ENCODE measurements at regions not wholly inside any gene's neighbourhood (a gene's known extent, or its start where the extent isn't known, plus 50 kb on each side); places are given as distances from the start of the nearest gene placed in this dataset.
"Not testable (repeated sequence)": the region's sequence is repeated elsewhere in the genome, so short reads cannot be mapped to it uniquely, and the experiment has no call there.

DNA sequence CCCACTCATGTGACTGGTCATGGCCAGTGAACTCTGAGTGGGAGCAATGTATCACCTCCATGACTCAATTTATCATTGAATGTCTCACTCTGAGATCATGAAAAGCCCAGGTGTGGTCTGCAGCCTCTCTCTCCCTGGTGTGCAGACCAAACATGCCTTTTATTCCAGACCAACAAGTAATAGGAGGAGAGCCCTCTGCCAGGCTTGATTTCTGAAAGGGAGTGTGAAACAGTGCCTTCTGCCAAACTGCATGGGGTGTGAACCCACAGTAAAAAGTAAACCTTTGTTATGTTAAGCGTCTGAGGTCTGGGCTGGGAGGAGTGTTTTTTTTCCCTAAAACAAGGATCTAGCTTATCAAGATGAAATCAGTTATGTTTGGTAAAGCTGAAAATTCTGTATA is 601.2 kb downstream of the ADCYAP1 start:
- WGBS, 2 donors: 39 to 72% methylated on average over 1 of the region's 1 CpG
- DNase-seq: no peak
- Histone ChIP-seq H3K4me3 (no peak overlapping the region), H3K27me3 (no peaks in the 10 kb centered on the region), H3K27ac (no peak overlapping the region), H3K36me3 (no peaks in the 10 kb centered on the region), H3K4me1 (no peaks in the 10 kb centered on the region), H3K9me3 (no peaks in the 10 kb centered on the region)
- intact Hi-C loops (cut with DNase I): no loop called here
- TF ChIP-seq EP300 (IDR thresholded peaks at IDR 0.05) (no peak), POLR2AphosphoS5 (IDR thresholded peaks at IDR 0.05) (no peak)
- TF ChIP-seq, protein P1, sequence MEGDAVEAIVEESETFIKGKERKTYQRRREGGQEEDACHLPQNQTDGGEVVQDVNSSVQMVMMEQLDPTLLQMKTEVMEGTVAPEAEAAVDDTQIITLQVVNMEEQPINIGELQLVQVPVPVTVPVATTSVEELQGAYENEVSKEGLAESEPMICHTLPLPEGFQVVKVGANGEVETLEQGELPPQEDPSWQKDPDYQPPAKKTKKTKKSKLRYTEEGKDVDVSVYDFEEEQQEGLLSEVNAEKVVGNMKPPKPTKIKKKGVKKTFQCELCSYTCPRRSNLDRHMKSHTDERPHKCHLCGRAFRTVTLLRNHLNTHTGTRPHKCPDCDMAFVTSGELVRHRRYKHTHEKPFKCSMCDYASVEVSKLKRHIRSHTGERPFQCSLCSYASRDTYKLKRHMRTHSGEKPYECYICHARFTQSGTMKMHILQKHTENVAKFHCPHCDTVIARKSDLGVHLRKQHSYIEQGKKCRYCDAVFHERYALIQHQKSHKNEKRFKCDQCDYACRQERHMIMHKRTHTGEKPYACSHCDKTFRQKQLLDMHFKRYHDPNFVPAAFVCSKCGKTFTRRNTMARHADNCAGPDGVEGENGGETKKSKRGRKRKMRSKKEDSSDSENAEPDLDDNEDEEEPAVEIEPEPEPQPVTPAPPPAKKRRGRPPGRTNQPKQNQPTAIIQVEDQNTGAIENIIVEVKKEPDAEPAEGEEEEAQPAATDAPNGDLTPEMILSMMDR (IDR thresholded peaks at IDR 0.05): no peak

GRCh38 chr18:1510542-1511179 is 606.0 kb downstream of the ADCYAP1 start:
- Histone ChIP-seq H3K4me1 (no peaks in the 10 kb centered on the region), H3K9me3 (no peaks in the 10 kb centered on the region), H3K27ac (no peak overlapping the region), H3K27me3 (no peaks in the 10 kb centered on the region), H3K36me3 (no peaks in the 10 kb centered on the region), H3K4me3 (no peak overlapping the region)
- TF ChIP-seq, protein P1 (IDR thresholded peaks at IDR 0.05): no peak
- TF ChIP-seq POLR2AphosphoS5 (IDR thresholded peaks at IDR 0.05): no peak
- no peak for TF ChIP-seq POLR2A (IDR thresholded peaks at IDR 0.05)
- TF ChIP-seq EP300 (IDR thresholded peaks at IDR 0.05): no peak
- no peak for DNase-seq
- intact Hi-C loops (cut with DNase I): no loop called here
- WGBS, 2 donors: 87 to 89% methylated on average over 4 of the region's 4 CpGs

GRCh38 chr18:1511619-1512311 is 607.1 kb downstream of the ADCYAP1 start:
- no peaks in the 10 kb centered on the region for H3K36me3 ChIP-seq
- H3K4me3 ChIP-seq: no peak overlapping the region
- no peak for TF ChIP-seq POLR2AphosphoS5 (IDR thresholded peaks at IDR 0.05)
- no peak for TF ChIP-seq EP300 (IDR thresholded peaks at IDR 0.05)
- TF ChIP-seq POLR2A (IDR thresholded peaks at IDR 0.05): no peak
- TF ChIP-seq, protein P1 (IDR thresholded peaks at IDR 0.05): no peak
- no peak for DNase-seq
- H3K27me3 ChIP-seq: no peaks in the 10 kb centered on the region
- 71 to 73% methylated on average over 7 of the region's 7 CpGs for WGBS, 2 donors
- no peaks in the 10 kb centered on the region for H3K4me1 ChIP-seq
- no peaks in the 10 kb centered on the region for H3K9me3 ChIP-seq
- intact Hi-C loops (cut with DNase I): no loop called here
- no peak overlapping the region for H3K27ac ChIP-seq

DNA sequence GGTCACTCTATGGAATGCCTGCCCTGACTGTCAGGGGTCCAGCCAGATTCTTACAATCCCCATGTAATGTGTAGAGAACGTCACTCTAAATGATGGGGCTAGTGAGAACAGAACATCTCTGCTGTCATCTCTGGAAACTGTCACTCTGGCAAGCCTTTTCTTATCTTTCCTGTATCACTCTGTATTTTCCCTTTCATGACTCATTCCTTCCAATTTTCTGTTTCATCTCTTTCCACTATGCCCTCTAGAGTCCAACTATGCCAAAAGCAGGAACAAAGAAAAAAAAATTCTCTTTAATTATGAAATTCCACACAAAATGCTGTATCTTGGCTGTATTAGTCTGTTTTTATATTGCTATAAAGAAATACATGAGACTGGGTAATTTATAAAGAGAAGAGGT is 608.8 kb downstream of the ADCYAP1 start:
- Histone ChIP-seq H3K9me3 (no peaks in the 10 kb centered on the region), H3K4me3 (no peak overlapping the region), H3K27me3 (no peaks in the 10 kb centered on the region), H3K27ac (no peak overlapping the region), H3K4me1 (no peaks in the 10 kb centered on the region), H3K36me3 (no peaks in the 10 kb centered on the region)
- TF ChIP-seq POLR2AphosphoS5 (IDR thresholded peaks at IDR 0.05) (no peak), EP300 (IDR thresholded peaks at IDR 0.05) (no peak), POLR2A (IDR thresholded peaks at IDR 0.05) (no peak)
- TF ChIP-seq, protein P1 (IDR thresholded peaks at IDR 0.05): no peak
- no peak for DNase-seq
- intact Hi-C loops (cut with DNase I): no loop called here
- WGBS, 2 donors: 60 to 67% methylated on average over 1 of the region's 1 CpG

- intact Hi-C loops (cut with DNase I); H3K9me3 ChIP-seq; H3K27me3 ChIP-seq; H3K36me3 ChIP-seq; DNase-seq; H3K27ac ChIP-seq; H3K4me1 ChIP-seq; H3K4me3 ChIP-seq: not testable (repeated sequence)
- WGBS, 2 donors: 81 to 84% methylated on average over 30 of the region's 30 CpGs
Observed at GRCh38 chr18:1521588-1522248, 617.0 kb downstream of the ADCYAP1 start.

Measured in sigmoid colon (tissue), 6 donors.